Liver (tissue), 8 donors: ENCODE measurements at regions not wholly inside any gene's neighbourhood (a gene's known extent, or its start where the extent isn't known, plus 50 kb on each side); places are given as distances from the start of the nearest gene placed in this dataset.
A peak's percentile ranks its signal among the peaks of the same experiment; 100 is the strongest.

Experiments used
- DNase-seq: peaks from one replicate; pipeline ENCODE4 v3.0.0-alpha.2; 2017; ENCODE audit warnings: low spot score
- H3K27ac ChIP-seq, 2 donors: one replicate each; pipeline ENCODE4 v1.7.0; 2013; ENCODE audit warnings: inconsistent platforms in 2 of 2, low read length in 2 of 2, control low read depth in 1 of 2, low read depth in 1 of 2, mild to moderate bottlenecking in 1 of 2
- H3K27me3 ChIP-seq, 4 donors: one replicate each; pipeline versions ENCODE4 v1.6.1 to v1.7.0; 2013; ENCODE audit warnings: low read length in 3 of 4, inconsistent platforms in 1 of 4, mild to moderate bottlenecking in 1 of 4, moderate library complexity in 1 of 4; ENCODE audit not compliant: control insufficient read depth in 4 of 4, insufficient read depth in 4 of 4
- H3K36me3 ChIP-seq, 4 donors: one replicate each; pipeline versions ENCODE4 v1.6.1 to v1.7.0; 2013; ENCODE audit warnings: low read length in 3 of 4, mild to moderate bottlenecking in 3 of 4, low read depth in 1 of 4, moderate library complexity in 1 of 4; ENCODE audit not compliant: control insufficient read depth in 4 of 4, insufficient read depth in 3 of 4
- H3K4me1 ChIP-seq, 4 donors: one replicate each; pipeline versions ENCODE4 v1.6.1 to v1.7.0; 2013; ENCODE audit warnings: low read length in 3 of 4, mild to moderate bottlenecking in 3 of 4, moderate library complexity in 1 of 4; ENCODE audit not compliant: control insufficient read depth in 4 of 4, insufficient read depth in 4 of 4
- H3K4me3 ChIP-seq, 3 donors: one replicate each; pipeline versions ENCODE4 v1.6.1 to v1.7.0; 2013; ENCODE audit warnings: low read length in 3 of 3, control low read depth in 1 of 3, low read depth in 1 of 3, mild to moderate bottlenecking in 1 of 3
- H3K9ac ChIP-seq, 2 donors: one replicate each; pipeline ENCODE4 v1.7.0; 2013; ENCODE audit warnings: low read length in 2 of 2, mild to moderate bottlenecking in 2 of 2, moderate library complexity in 2 of 2, control low read depth in 1 of 2, low read depth in 1 of 2
- H3K9me3 ChIP-seq, 4 donors: one replicate each; pipeline versions ENCODE4 v1.6.1 to v1.7.0; 2013; ENCODE audit warnings: low read length in 3 of 4; ENCODE audit not compliant: control insufficient read depth in 4 of 4
- EGR1 ChIP-seq, 2 donors: IDR thresholded peaks; 2 replicates each; pipeline ENCODE4 v1.6.1; 2016 to 2018; ENCODE audit warnings: antibody characterized with exemption in 2 of 2, low read depth in 2 of 2
- FOXA1 ChIP-seq: IDR thresholded peaks from 2 replicates; pipeline ENCODE4 v1.6.1; 2016; ENCODE audit warnings: antibody characterized with exemption
- FOXA2 ChIP-seq: IDR thresholded peaks from 2 replicates; pipeline ENCODE4 v1.6.1; 2016; ENCODE audit warnings: antibody characterized with exemption
- GABPA ChIP-seq, 2 donors: IDR thresholded peaks in 1 of 2; conservative IDR thresholded peaks in 1 of 2; 2 replicates each; pipeline ENCODE4 v1.6.1; 2016; ENCODE audit warnings: antibody characterized with exemption in 2 of 2, mild to moderate bottlenecking in 1 of 2, moderate library complexity in 1 of 2
- HNF4A ChIP-seq, 2 donors: conservative IDR thresholded peaks; 2 replicates each; pipeline ENCODE4 v1.6.1; 2016; ENCODE audit warnings: antibody characterized with exemption in 2 of 2, mild to moderate bottlenecking in 2 of 2
- HNF4G ChIP-seq: IDR thresholded peaks from 2 replicates; pipeline ENCODE4 v1.6.1; 2016; ENCODE audit warnings: antibody characterized with exemption
- JUND ChIP-seq, 2 donors: IDR thresholded peaks; 2 replicates each; pipeline ENCODE4 v1.6.1; 2016; ENCODE audit warnings: antibody characterized with exemption in 2 of 2
- MAX ChIP-seq: IDR thresholded peaks from 2 replicates; pipeline ENCODE4 v1.6.1; 2016; ENCODE audit warnings: antibody characterized with exemption
- NR2F2 ChIP-seq: IDR thresholded peaks from 2 replicates; pipeline ENCODE4 v1.6.1; 2016; ENCODE audit warnings: antibody characterized with exemption
- RAD21 ChIP-seq, 2 donors: IDR thresholded peaks; 2 replicates each; pipeline ENCODE4 v1.6.1; 2016; ENCODE audit warnings: antibody characterized with exemption in 2 of 2, mild to moderate bottlenecking in 2 of 2
- RXRA ChIP-seq, 2 donors: IDR thresholded peaks; 2 replicates each; pipeline ENCODE4 v1.6.1; 2017 to 2018; ENCODE audit warnings: antibody characterized with exemption in 2 of 2, mild to moderate bottlenecking in 1 of 2
- SP1 ChIP-seq: IDR thresholded peaks from 2 replicates; pipeline ENCODE4 v1.6.1; 2018; ENCODE audit warnings: antibody characterized with exemption, mild to moderate bottlenecking
- TAF1 ChIP-seq: conservative IDR thresholded peaks from 2 replicates; pipeline ENCODE4 v1.6.1; 2016; ENCODE audit warnings: antibody characterized with exemption, mild to moderate bottlenecking
- ZBTB33 ChIP-seq: IDR thresholded peaks from 2 replicates; pipeline ENCODE4 v1.6.1; 2016; ENCODE audit warnings: antibody characterized with exemption
- WGBS: extraction: QIAGEN DNeasy Blood & Tissue Kit; methylation state at CpG from one replicate; pipeline ENCODE4 v1.1.7; 2013; 5-methylcytosine and 5-hydroxymethylcytosine counted together
- TF ChIP-seq, protein P1 (sequence below): fragments of 150-350 bp; IDR thresholded peaks from 2 replicates; pipeline ENCODE4 v1.5.1; 2017; ENCODE audit warnings: improper control_type of control experiment, low read depth, low read length; ENCODE audit not compliant: missing input control
- TF ChIP-seq, protein P2 (sequence below): IDR thresholded peaks from 2 replicates; pipeline ENCODE4 v1.6.1; 2016; ENCODE audit warnings: antibody characterized with exemption
- TF ChIP-seq, protein P3 (sequence below): IDR thresholded peaks from 2 replicates; pipeline ENCODE4 v1.6.1; 2016; ENCODE audit warnings: antibody characterized with exemption, mild to moderate bottlenecking
- donor health status: healthy.
- donor health status: healthy.
- donor health status: healthy.
- donor health status: healthy.
- donor health status: healthy.

DNA sequence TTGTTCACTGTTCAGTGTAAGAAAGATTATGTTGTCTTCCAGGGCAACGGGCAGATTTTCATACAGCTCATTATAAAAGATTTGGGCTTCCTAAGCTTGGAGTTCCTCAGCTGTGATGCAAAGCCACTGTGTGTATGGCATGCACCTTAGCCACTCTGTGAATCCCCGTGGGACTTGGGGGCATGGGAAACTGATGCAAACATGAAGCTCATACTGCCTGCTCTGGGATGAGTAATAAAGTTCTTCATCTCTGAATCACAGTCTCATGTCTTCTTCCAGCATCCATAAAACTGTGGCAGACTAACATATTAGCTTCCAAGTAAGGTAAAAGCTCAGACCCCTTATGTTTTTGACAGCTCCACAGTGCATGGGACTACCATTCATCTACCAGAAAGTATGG, 154.3 kb upstream of the RORA start:
- Histone ChIP-seq H3K9me3 (no peaks in the 10 kb centered on the region), H3K36me3 (no peaks in the 10 kb centered on the region), H3K4me3 (peak overlapping the region in 1 of 3 donors; percentile 22), H3K27me3 (no peaks in the 10 kb centered on the region), H3K27ac (no peak overlapping the region), H3K4me1 (peaks cover under 1 to 7% (median 6%) of the 10 kb centered on the region in 4 donors), H3K9ac (no peak overlapping the region)
- TF ChIP-seq, protein P1, sequence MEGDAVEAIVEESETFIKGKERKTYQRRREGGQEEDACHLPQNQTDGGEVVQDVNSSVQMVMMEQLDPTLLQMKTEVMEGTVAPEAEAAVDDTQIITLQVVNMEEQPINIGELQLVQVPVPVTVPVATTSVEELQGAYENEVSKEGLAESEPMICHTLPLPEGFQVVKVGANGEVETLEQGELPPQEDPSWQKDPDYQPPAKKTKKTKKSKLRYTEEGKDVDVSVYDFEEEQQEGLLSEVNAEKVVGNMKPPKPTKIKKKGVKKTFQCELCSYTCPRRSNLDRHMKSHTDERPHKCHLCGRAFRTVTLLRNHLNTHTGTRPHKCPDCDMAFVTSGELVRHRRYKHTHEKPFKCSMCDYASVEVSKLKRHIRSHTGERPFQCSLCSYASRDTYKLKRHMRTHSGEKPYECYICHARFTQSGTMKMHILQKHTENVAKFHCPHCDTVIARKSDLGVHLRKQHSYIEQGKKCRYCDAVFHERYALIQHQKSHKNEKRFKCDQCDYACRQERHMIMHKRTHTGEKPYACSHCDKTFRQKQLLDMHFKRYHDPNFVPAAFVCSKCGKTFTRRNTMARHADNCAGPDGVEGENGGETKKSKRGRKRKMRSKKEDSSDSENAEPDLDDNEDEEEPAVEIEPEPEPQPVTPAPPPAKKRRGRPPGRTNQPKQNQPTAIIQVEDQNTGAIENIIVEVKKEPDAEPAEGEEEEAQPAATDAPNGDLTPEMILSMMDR = no peak
- TF ChIP-seq, protein P2, sequence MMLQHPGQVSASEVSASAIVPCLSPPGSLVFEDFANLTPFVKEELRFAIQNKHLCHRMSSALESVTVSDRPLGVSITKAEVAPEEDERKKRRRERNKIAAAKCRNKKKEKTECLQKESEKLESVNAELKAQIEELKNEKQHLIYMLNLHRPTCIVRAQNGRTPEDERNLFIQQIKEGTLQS = no peak
- TF ChIP-seq GABPA (IDR thresholded peaks at IDR 0.05 in 1 of 2, conservative IDR thresholded peaks at IDR 0.05 in 1 of 2) (no peak), HNF4G (no peak), FOXA2 (no peak), RAD21 (IDR thresholded peaks at IDR 0.05) (no peak), FOXA1 (no peak), HNF4A (conservative IDR thresholded peaks at IDR 0.05) (no peak), TAF1 (no peak)
- TF ChIP-seq, protein P3, sequence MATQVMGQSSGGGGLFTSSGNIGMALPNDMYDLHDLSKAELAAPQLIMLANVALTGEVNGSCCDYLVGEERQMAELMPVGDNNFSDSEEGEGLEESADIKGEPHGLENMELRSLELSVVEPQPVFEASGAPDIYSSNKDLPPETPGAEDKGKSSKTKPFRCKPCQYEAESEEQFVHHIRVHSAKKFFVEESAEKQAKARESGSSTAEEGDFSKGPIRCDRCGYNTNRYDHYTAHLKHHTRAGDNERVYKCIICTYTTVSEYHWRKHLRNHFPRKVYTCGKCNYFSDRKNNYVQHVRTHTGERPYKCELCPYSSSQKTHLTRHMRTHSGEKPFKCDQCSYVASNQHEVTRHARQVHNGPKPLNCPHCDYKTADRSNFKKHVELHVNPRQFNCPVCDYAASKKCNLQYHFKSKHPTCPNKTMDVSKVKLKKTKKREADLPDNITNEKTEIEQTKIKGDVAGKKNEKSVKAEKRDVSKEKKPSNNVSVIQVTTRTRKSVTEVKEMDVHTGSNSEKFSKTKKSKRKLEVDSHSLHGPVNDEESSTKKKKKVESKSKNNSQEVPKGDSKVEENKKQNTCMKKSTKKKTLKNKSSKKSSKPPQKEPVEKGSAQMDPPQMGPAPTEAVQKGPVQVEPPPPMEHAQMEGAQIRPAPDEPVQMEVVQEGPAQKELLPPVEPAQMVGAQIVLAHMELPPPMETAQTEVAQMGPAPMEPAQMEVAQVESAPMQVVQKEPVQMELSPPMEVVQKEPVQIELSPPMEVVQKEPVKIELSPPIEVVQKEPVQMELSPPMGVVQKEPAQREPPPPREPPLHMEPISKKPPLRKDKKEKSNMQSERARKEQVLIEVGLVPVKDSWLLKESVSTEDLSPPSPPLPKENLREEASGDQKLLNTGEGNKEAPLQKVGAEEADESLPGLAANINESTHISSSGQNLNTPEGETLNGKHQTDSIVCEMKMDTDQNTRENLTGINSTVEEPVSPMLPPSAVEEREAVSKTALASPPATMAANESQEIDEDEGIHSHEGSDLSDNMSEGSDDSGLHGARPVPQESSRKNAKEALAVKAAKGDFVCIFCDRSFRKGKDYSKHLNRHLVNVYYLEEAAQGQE = no peak
- DNase-seq = no peak
- 85% methylated on average over 2 of the region's 2 CpGs for WGBS

GRCh38 chr15:61382927-61383326, 153.8 kb upstream of the RORA start:
- H3K9me3 ChIP-seq = no peaks in the 10 kb centered on the region
- H3K4me1 ChIP-seq = peaks cover 2 to 12% (median 8%) of the 10 kb centered on the region in 4 donors
- no peaks in the 10 kb centered on the region for H3K36me3 ChIP-seq
- 25% methylated on average over 1 of the region's 1 CpG for WGBS
- H3K4me3 ChIP-seq = no peak overlapping the region
- DNase-seq = no peak
- H3K27ac ChIP-seq = no peak overlapping the region
- H3K9ac ChIP-seq = no peak overlapping the region
- no peaks in the 10 kb centered on the region for H3K27me3 ChIP-seq
- TF ChIP-seq TAF1 = no peak
- no peak for TF ChIP-seq GABPA (IDR thresholded peaks at IDR 0.05 in 1 of 2, conservative IDR thresholded peaks at IDR 0.05 in 1 of 2)
- peak; percentile 39 to 68 for TF ChIP-seq RXRA (IDR thresholded peaks at IDR 0.05)
- peak in 1 of 2 donors; percentile 29 for TF ChIP-seq RAD21 (IDR thresholded peaks at IDR 0.05)
- TF ChIP-seq SP1 = peak; percentile 63
- TF ChIP-seq EGR1 (IDR thresholded peaks at IDR 0.05; ENCODE audit: low read depth in 2 of 2) = no peak
- no peak for TF ChIP-seq FOXA1
- TF ChIP-seq ZBTB33 = no peak
- peak; percentile 59 for TF ChIP-seq MAX
- peak; percentile 67 to 77 for TF ChIP-seq JUND (IDR thresholded peaks at IDR 0.05)
- peak; percentile 74 to 77 for TF ChIP-seq HNF4A (conservative IDR thresholded peaks at IDR 0.05)
- TF ChIP-seq, protein P2 = no peak
- TF ChIP-seq NR2F2 = no peak
- TF ChIP-seq HNF4G = peak; percentile 29
- TF ChIP-seq, protein P1 = no peak
- TF ChIP-seq, protein P3 = peak; percentile 43
